ENCODE measurements at regions not wholly inside any gene's neighbourhood (a gene's known extent, or its start where the extent isn't known, plus 50 kb on each side); places are given as distances from the start of the nearest gene placed in this dataset.

DNA sequence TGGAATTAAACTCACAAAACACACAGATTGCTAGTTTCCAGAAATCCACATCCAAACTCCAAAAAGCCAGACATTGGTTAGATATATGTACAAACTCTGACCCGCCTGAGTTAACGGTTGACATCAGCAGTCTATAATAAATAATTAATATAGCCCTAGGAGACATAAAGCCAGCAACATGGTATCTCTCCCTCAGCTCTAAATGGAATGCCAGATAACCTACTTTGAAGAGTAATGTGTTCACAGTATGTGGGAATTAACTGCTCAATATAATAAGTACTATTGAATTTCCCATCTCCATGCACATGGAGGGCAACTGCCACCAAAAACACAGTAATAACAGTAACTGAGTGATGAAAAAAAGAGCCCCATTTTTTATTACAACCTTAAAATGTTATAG is 383.2 kb downstream of the CD83 start:
- no peaks in the 10 kb centered on the region for H3F3A ChIP-seq (replicated peaks; ENCODE audit: insufficient read depth)
- no peaks in the 10 kb centered on the region for H3K79me2 ChIP-seq (ENCODE audit: insufficient read depth)
- no peaks in the 10 kb centered on the region; the same call in 1 of the 2 replicates for H3K9me3 ChIP-seq
- peaks cover 0 to 4% of the 10 kb centered on the region in 2 experiments; a peak in 1 of 4 replicates for H3K4me1 ChIP-seq (ENCODE audit: control insufficient read depth in 1 of 2, insufficient read depth in 2 of 2, low read depth in 1 of 2, low read length in 1 of 2)
- H3K9ac ChIP-seq = no peak overlapping the region
- no peaks in the 10 kb centered on the region for H3K9me2 ChIP-seq
- H3K4me2 ChIP-seq = no peak overlapping the region
- WGBS (ENCODE audit: low lambda C conversion rate) = 74% methylated on average over 2 of the region's 2 CpGs
- H3K36me3 ChIP-seq (replicated peaks in 1 of 2; ENCODE audit: control insufficient read depth in 1 of 2, insufficient read depth in 2 of 2, low read length in 1 of 2) = no peaks in the 10 kb centered on the region
- CTCF ChIA-PET = interaction anchor here (1.1 kb wide), 1 partner anchor 12 kb away, joined by 3 read pairs; no protein-coding TSS in a partner anchor
- TF ChIP-seq MXI1 (IDR thresholded peaks at IDR 0.05; ENCODE audit: low read depth, low read length) = no peak
- no peak for TF ChIP-seq NFIC (IDR thresholded peaks at IDR 0.05; ENCODE audit: borderline replicate concordance)
- no peak for TF ChIP-seq YY1 (IDR thresholded peaks at IDR 0.05; ENCODE audit: low read depth)
- TF ChIP-seq TCF12 (IDR thresholded peaks at IDR 0.05) = no peak
- no peak for TF ChIP-seq RFX5 (IDR thresholded peaks at IDR 0.05; ENCODE audit: low read length)
- TF ChIP-seq RXRA (IDR thresholded peaks at IDR 0.05; ENCODE audit: borderline replicate concordance, low read depth) = no peak
- TF ChIP-seq RCOR1 (IDR thresholded peaks at IDR 0.05; ENCODE audit: low read length) = no peak
- no peak for TF ChIP-seq RAD21 (IDR thresholded peaks at IDR 0.05; ENCODE audit: low read length)
- no peak for TF ChIP-seq GABPA (IDR thresholded peaks at IDR 0.05; ENCODE audit: low read depth)
- TF ChIP-seq, protein P1, sequence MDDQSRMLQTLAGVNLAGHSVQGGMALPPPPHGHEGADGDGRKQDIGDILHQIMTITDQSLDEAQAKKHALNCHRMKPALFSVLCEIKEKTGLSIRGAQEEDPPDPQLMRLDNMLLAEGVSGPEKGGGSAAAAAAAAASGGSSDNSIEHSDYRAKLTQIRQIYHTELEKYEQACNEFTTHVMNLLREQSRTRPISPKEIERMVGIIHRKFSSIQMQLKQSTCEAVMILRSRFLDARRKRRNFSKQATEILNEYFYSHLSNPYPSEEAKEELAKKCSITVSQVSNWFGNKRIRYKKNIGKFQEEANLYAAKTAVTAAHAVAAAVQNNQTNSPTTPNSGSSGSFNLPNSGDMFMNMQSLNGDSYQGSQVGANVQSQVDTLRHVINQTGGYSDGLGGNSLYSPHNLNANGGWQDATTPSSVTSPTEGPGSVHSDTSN (IDR thresholded peaks at IDR 0.05) = no peak
- TF ChIP-seq MEF2A (IDR thresholded peaks at IDR 0.05; ENCODE audit: borderline replicate concordance, low read depth) = no peak
- no peak for TF ChIP-seq ELF1 (IDR thresholded peaks at IDR 0.05)
- TF ChIP-seq CHD2 (IDR thresholded peaks at IDR 0.05; ENCODE audit: low read length, partially characterized antibody) = no peak
- no peak for TF ChIP-seq SIN3A (IDR thresholded peaks at IDR 0.05; ENCODE audit: borderline replicate concordance, low read depth, low read length)
- no peak for TF ChIP-seq NRF1 (IDR thresholded peaks at IDR 0.05; ENCODE audit: low read depth, low read length)
- no peak for TF ChIP-seq GATA2 (CRISPR knock-in tag; IDR thresholded peaks at IDR 0.05)
- TF ChIP-seq, protein P2, sequence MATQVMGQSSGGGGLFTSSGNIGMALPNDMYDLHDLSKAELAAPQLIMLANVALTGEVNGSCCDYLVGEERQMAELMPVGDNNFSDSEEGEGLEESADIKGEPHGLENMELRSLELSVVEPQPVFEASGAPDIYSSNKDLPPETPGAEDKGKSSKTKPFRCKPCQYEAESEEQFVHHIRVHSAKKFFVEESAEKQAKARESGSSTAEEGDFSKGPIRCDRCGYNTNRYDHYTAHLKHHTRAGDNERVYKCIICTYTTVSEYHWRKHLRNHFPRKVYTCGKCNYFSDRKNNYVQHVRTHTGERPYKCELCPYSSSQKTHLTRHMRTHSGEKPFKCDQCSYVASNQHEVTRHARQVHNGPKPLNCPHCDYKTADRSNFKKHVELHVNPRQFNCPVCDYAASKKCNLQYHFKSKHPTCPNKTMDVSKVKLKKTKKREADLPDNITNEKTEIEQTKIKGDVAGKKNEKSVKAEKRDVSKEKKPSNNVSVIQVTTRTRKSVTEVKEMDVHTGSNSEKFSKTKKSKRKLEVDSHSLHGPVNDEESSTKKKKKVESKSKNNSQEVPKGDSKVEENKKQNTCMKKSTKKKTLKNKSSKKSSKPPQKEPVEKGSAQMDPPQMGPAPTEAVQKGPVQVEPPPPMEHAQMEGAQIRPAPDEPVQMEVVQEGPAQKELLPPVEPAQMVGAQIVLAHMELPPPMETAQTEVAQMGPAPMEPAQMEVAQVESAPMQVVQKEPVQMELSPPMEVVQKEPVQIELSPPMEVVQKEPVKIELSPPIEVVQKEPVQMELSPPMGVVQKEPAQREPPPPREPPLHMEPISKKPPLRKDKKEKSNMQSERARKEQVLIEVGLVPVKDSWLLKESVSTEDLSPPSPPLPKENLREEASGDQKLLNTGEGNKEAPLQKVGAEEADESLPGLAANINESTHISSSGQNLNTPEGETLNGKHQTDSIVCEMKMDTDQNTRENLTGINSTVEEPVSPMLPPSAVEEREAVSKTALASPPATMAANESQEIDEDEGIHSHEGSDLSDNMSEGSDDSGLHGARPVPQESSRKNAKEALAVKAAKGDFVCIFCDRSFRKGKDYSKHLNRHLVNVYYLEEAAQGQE (IDR thresholded peaks at IDR 0.05; ENCODE audit: low read depth, low read length) = no peak
- no peak for TF ChIP-seq FOSL2 (IDR thresholded peaks at IDR 0.05; ENCODE audit: borderline replicate concordance, low read depth)
- no peaks in the 10 kb centered on the region for H4K20me1 ChIP-seq (ENCODE audit: insufficient read depth)
- no peak overlapping the region for H3K27ac ChIP-seq (ENCODE audit: low read depth in 2 of 2, low read length in 1 of 2)
- POLR2A ChIA-PET = no interaction called here
- no peak overlapping the region for H3K4me3 ChIP-seq (ENCODE audit: low read depth in 2 of 2, low read length in 1 of 2)
- no peak overlapping the region for H2AFZ ChIP-seq (ENCODE audit: low read depth)
- DNase-seq = no peak
- H3K27me3 ChIP-seq (ENCODE audit: insufficient read depth) = no peaks in the 10 kb centered on the region

Data from SK-N-SH (cell line).